HEK293 (cell line): ENCODE measurements at regions not wholly inside any gene's neighbourhood (a gene's known extent, or its start where the extent isn't known, plus 50 kb on each side); places are given as distances from the start of the nearest gene placed in this dataset.

Experiments
- CTCF ChIA-PET: fragments of 350-600 bp; formaldehyde crosslinking; extraction: SDS; loops from one replicate; lab custom pipeline; 2021; ENCODE audit warnings: antibody characterized with exemption; lab: Yijun Ruan, JAX
- POLR2A ChIA-PET: fragments of 300-600 bp; formaldehyde crosslinking; extraction: SDS; loops from one replicate; lab custom pipeline; 2020; ENCODE audit warnings: antibody characterized with exemption, inconsistent platforms; lab: Yijun Ruan, JAX
- H3K27ac ChIP-seq: fragments of 200-500 bp; sonication (Bioruptor generic); 2 replicates; pipeline ENCODE4 v1.5.1; 2014; ENCODE audit warnings: low read depth, low read length, control low read depth, inconsistent platforms; ENCODE audit errors: extremely low read depth
- H3K36me3 ChIP-seq, 2 experiments: fragments of 200-500 bp in 1 of 2; sonication (Bioruptor generic) in 1 of 2; 1 replicate in 1 of 2; 2 replicates in 1 of 2; pipeline ENCODE4 v1.5.1; 2014 to 2017; ENCODE audit warnings: inconsistent platforms in 2 of 2, low read length in 2 of 2; ENCODE audit not compliant: control insufficient read depth in 2 of 2, insufficient read depth in 1 of 2
- H3K4me1 ChIP-seq: fragments of 200-500 bp; sonication (Bioruptor generic); 2 replicates; pipeline ENCODE4 v1.5.1; 2014; ENCODE audit warnings: mild to moderate bottlenecking, low read length, inconsistent platforms; ENCODE audit not compliant: control insufficient read depth, insufficient read depth
- H3K4me3 ChIP-seq: 2 replicates; pipeline ENCODE4 v1.5.1; 2011; ENCODE audit warnings: low read depth, mild to moderate bottlenecking, control low read depth, low read length, moderate library complexity
- H3K9me3 ChIP-seq: fragments of 200-500 bp; sonication (Bioruptor generic); 2 replicates; pipeline ENCODE4 v1.5.1; 2014; ENCODE audit warnings: low read depth, low read length, inconsistent platforms; ENCODE audit not compliant: control insufficient read depth, insufficient read depth
- HOXC10 ChIP-seq: sonication (generic); formaldehyde crosslinking; IDR thresholded peaks from 2 replicates; pipeline ENCODE4 v1.8.1; 2023; ENCODE audit warnings: mild to moderate bottlenecking, missing genetic modification reagents
- OVOL3 ChIP-seq: fragments of 450-650 bp; formaldehyde crosslinking; IDR thresholded peaks from 2 replicates; pipeline ENCODE4 v1.5.1; 2016; ENCODE audit warnings: missing biosample characterization, missing genetic modification characterization
- PATZ1 ChIP-seq: fragments of 450-650 bp; formaldehyde crosslinking; IDR thresholded peaks from 2 replicates; pipeline ENCODE4 v1.5.1; 2016; ENCODE audit warnings: missing biosample characterization, missing genetic modification characterization
- TRIM28 ChIP-seq: IDR thresholded peaks from 2 replicates; pipeline ENCODE4 v1.6.1; 2011; ENCODE audit warnings: low read length, control low read depth, borderline replicate concordance
- ZBTB6 ChIP-seq: fragments of 450-650 bp; formaldehyde crosslinking; IDR thresholded peaks from 2 replicates; pipeline ENCODE4 v1.5.1; 2017; ENCODE audit warnings: missing biosample characterization, missing genetic modification characterization
- ZFP37 ChIP-seq: fragments of 450-650 bp; formaldehyde crosslinking; IDR thresholded peaks from 2 replicates; pipeline ENCODE4 v1.5.1; 2016; ENCODE audit warnings: missing biosample characterization, missing genetic modification characterization
- ZNF112 ChIP-seq: fragments of 450-650 bp; formaldehyde crosslinking; IDR thresholded peaks from 2 replicates; pipeline ENCODE4 v1.5.0; 2017; ENCODE audit warnings: missing biosample characterization, missing genetic modification characterization
- ZNF114 ChIP-seq: fragments of 450-650 bp; formaldehyde crosslinking; IDR thresholded peaks from 2 replicates; pipeline ENCODE4 v1.5.0; 2017; ENCODE audit warnings: missing biosample characterization, missing genetic modification characterization
- ZNF132 ChIP-seq: fragments of 450-650 bp; formaldehyde crosslinking; IDR thresholded peaks from 2 replicates; pipeline ENCODE4 v1.5.1; 2017; ENCODE audit warnings: missing biosample characterization, missing genetic modification characterization, borderline replicate concordance
- ZNF175 ChIP-seq: fragments of 450-650 bp; formaldehyde crosslinking; IDR thresholded peaks from 2 replicates; pipeline ENCODE4 v1.5.1; 2016; ENCODE audit warnings: missing biosample characterization, missing genetic modification characterization
- ZNF202 ChIP-seq: fragments of 450-650 bp; formaldehyde crosslinking; IDR thresholded peaks from 2 replicates; pipeline ENCODE4 v1.5.1; 2016; ENCODE audit warnings: missing biosample characterization, missing genetic modification characterization, borderline replicate concordance
- ZNF214 ChIP-seq: fragments of 450-650 bp; formaldehyde crosslinking; IDR thresholded peaks from 2 replicates; pipeline ENCODE4 v1.5.1; 2017; ENCODE audit warnings: missing biosample characterization, mild to moderate bottlenecking, missing genetic modification characterization, borderline replicate concordance
- ZNF221 ChIP-seq: fragments of 450-650 bp; formaldehyde crosslinking; IDR thresholded peaks from 2 replicates; pipeline ENCODE4 v1.5.1; 2017; ENCODE audit warnings: missing biosample characterization, missing genetic modification characterization, borderline replicate concordance
- ZNF248 ChIP-seq: fragments of 450-650 bp; formaldehyde crosslinking; IDR thresholded peaks from 2 replicates; pipeline ENCODE4 v1.5.1; 2017; ENCODE audit warnings: missing biosample characterization, missing genetic modification characterization
- ZNF280C ChIP-seq: fragments of 450-650 bp; formaldehyde crosslinking; IDR thresholded peaks from 2 replicates; pipeline ENCODE4 v1.5.1; 2016; ENCODE audit warnings: missing biosample characterization, missing genetic modification characterization
- ZNF292 ChIP-seq: fragments of 450-650 bp; formaldehyde crosslinking; IDR thresholded peaks from 2 replicates; pipeline ENCODE4 v1.5.1; 2016; ENCODE audit warnings: low read depth, missing biosample characterization, missing genetic modification characterization, borderline replicate concordance
- ZNF404 ChIP-seq: fragments of 450-650 bp; formaldehyde crosslinking; IDR thresholded peaks from 2 replicates; pipeline ENCODE4 v1.5.1; 2017; ENCODE audit warnings: missing biosample characterization, missing genetic modification characterization
- ZNF423 ChIP-seq: fragments of 450-650 bp; formaldehyde crosslinking; IDR thresholded peaks from 2 replicates; pipeline ENCODE4 v1.5.1; 2016; ENCODE audit warnings: missing biosample characterization, missing genetic modification characterization
- ZNF433 ChIP-seq: fragments of 450-650 bp; formaldehyde crosslinking; IDR thresholded peaks from 2 replicates; pipeline ENCODE4 v1.5.1; 2016; ENCODE audit warnings: missing biosample characterization, missing genetic modification characterization, low read depth
- ZNF48 ChIP-seq: fragments of 450-650 bp; formaldehyde crosslinking; IDR thresholded peaks from 2 replicates; pipeline ENCODE4 v1.5.1; 2016; ENCODE audit warnings: missing biosample characterization, missing genetic modification characterization
- ZNF501 ChIP-seq: fragments of 450-650 bp; formaldehyde crosslinking; IDR thresholded peaks from 2 replicates; pipeline ENCODE4 v1.5.1; 2016; ENCODE audit warnings: missing biosample characterization, missing genetic modification characterization
- ZNF510 ChIP-seq: fragments of 450-650 bp; formaldehyde crosslinking; IDR thresholded peaks from 2 replicates; pipeline ENCODE4 v1.5.1; 2018; ENCODE audit warnings: mild to moderate bottlenecking, missing genetic modification characterization, missing biosample characterization; ENCODE audit not compliant: insufficient replicate concordance
- ZNF530 ChIP-seq: fragments of 450-650 bp; formaldehyde crosslinking; IDR thresholded peaks from 2 replicates; pipeline ENCODE4 v1.5.1; 2016; ENCODE audit warnings: low read depth, missing biosample characterization, missing genetic modification characterization
- ZNF555 ChIP-seq: fragments of 450-650 bp; formaldehyde crosslinking; conservative IDR thresholded peaks from 2 replicates; pipeline ENCODE4 v1.5.1; 2017; ENCODE audit warnings: missing biosample characterization, mild to moderate bottlenecking, missing genetic modification characterization, inconsistent platforms
- ZNF561 ChIP-seq: fragments of 450-650 bp; IDR thresholded peaks from 2 replicates; pipeline ENCODE4 v1.5.1; 2018; ENCODE audit warnings: missing biosample characterization, missing genetic modification characterization, borderline replicate concordance
- ZNF626 ChIP-seq: fragments of 450-650 bp; sonication (Bioruptor Pico); formaldehyde crosslinking; IDR thresholded peaks from 2 replicates; pipeline ENCODE4 v1.5.1; 2018; ENCODE audit warnings: missing biosample characterization, missing genetic modification characterization, inconsistent platforms
- ZNF658 ChIP-seq: fragments of 450-650 bp; formaldehyde crosslinking; IDR thresholded peaks from 2 replicates; pipeline ENCODE4; 2016; ENCODE audit warnings: missing biosample characterization, missing genetic modification characterization
- ZNF670 ChIP-seq: fragments of 450-650 bp; formaldehyde crosslinking; IDR thresholded peaks from 2 replicates; pipeline ENCODE4 v1.5.1; 2016; ENCODE audit warnings: missing biosample characterization, missing genetic modification characterization, low read depth
- ZNF692 ChIP-seq: fragments of 450-650 bp; formaldehyde crosslinking; IDR thresholded peaks from 2 replicates; pipeline ENCODE4 v1.5.1; 2016; ENCODE audit warnings: missing biosample characterization, missing genetic modification characterization
- ZNF76 ChIP-seq: fragments of 450-650 bp; formaldehyde crosslinking; IDR thresholded peaks from 2 replicates; pipeline ENCODE4; 2016; ENCODE audit warnings: low read depth, missing biosample characterization, missing genetic modification characterization, borderline replicate concordance

GRCh38 chr11:97409141-97409540, 1019.3 kb downstream of the JRKL start:
- ChIA-PET CTCF (no interaction called here), POLR2A (no interaction called here)
- no peak for TF ChIP-seq ZNF292 (tag by site-specific recombination)
- no peak for TF ChIP-seq ZNF48 (tag by site-specific recombination)
- no peak for TF ChIP-seq ZNF510 (tag by site-specific recombination)
- TF ChIP-seq ZNF404 (tag by site-specific recombination) = no peak
- no peak for TF ChIP-seq ZNF670
- no peak for TF ChIP-seq ZNF76
- no peak for TF ChIP-seq ZNF423
- no peak for TF ChIP-seq ZNF530 (tag by site-specific recombination)
- no peak for TF ChIP-seq ZNF561 (tag by site-specific recombination)
- TF ChIP-seq ZNF692 (tag by site-specific recombination) = no peak
- TF ChIP-seq ZBTB6 (tag by site-specific recombination) = no peak
- no peak for TF ChIP-seq ZNF248 (tag by site-specific recombination)
- no peak for TF ChIP-seq ZNF501
- TF ChIP-seq ZNF433 = no peak
- Histone ChIP-seq H3K27ac (no peak overlapping the region), H3K4me3 (no peak overlapping the region), H3K36me3 (no peaks in the 10 kb centered on the region), H3K4me1 (no peaks in the 10 kb centered on the region), H3K9me3 (no peaks in the 10 kb centered on the region)

GRCh38 chr11:97414801-97415200, 1025.0 kb downstream of the JRKL start:
- no peaks in the 10 kb centered on the region for H3K9me3 ChIP-seq
- no peaks in the 10 kb centered on the region for H3K4me1 ChIP-seq
- no peak overlapping the region for H3K27ac ChIP-seq
- no peaks in the 10 kb centered on the region for H3K36me3 ChIP-seq
- CTCF ChIA-PET = no interaction called here
- no peak overlapping the region for H3K4me3 ChIP-seq
- POLR2A ChIA-PET = no interaction called here
- TF ChIP-seq ZNF214 (tag by site-specific recombination) (no peak), ZFP37 (no peak), ZNF112 (tag by site-specific recombination) (no peak), ZNF626 (tag by site-specific recombination) (no peak), ZNF280C (tag by site-specific recombination) (no peak), ZNF202 (tag by site-specific recombination) (no peak), ZNF433 (no peak), ZNF175 (tag by site-specific recombination) (no peak), ZNF658 (tag by site-specific recombination) (no peak), ZNF555 (tag by site-specific recombination) (no peak), PATZ1 (tag by site-specific recombination) (no peak), ZNF221 (no peak), HOXC10 (no peak), ZNF114 (tag by site-specific recombination) (no peak), TRIM28 (no peak), OVOL3 (tag by site-specific recombination) (no peak), ZNF132 (no peak)
